Suppressor macrophage treated with lipopolysaccharide for 1 hour (primary cell): ENCODE measurements at regions not wholly inside any gene's neighbourhood (a gene's known extent, or its start where the extent isn't known, plus 50 kb on each side); places are given as distances from the start of the nearest gene placed in this dataset.
A peak's percentile ranks its signal among the peaks of the same experiment; 100 is the strongest.
"Not testable (repeated sequence)": the region's sequence is repeated elsewhere in the genome, so short reads cannot be mapped to it uniquely, and the experiment has no call there.

Experiments used
- DNase-seq, 3 donors: peaks; one replicate each; pipeline ENCODE4 v3.0.0-alpha.2; 2020 to 2022

GRCh38 chr6:81623106-81623759 lies 129.2 kb downstream of the TENT5A start:
- DNase-seq: no peak

DNA sequence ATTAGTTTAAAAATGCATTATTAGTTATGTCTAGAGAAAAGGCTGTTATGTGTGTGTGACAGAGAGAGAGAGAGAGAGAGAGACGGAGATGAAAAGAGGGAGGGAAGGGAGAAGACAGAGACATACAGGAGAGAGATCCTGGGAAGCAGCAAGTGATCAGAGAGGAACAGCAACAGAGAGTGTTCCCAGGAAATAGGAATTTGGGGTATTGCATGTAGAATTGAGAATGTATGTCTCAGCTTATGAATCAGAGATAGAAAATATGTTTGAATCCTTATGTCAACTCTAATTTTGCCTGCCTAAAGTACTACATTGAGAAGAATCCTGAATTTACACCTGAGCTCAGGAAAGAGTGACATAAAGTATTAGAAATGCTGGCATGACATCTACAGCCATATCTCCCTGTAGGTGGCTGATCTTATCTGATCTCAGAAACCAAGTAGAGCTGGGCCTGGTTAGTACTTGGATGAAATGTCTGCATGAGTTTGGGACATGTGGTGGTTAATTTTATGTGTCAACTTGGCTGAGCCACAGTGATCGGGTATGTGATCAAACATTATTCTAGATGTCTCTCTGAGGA lies 130.6 kb downstream of the TENT5A start:
- no peak for DNase-seq

DNA sequence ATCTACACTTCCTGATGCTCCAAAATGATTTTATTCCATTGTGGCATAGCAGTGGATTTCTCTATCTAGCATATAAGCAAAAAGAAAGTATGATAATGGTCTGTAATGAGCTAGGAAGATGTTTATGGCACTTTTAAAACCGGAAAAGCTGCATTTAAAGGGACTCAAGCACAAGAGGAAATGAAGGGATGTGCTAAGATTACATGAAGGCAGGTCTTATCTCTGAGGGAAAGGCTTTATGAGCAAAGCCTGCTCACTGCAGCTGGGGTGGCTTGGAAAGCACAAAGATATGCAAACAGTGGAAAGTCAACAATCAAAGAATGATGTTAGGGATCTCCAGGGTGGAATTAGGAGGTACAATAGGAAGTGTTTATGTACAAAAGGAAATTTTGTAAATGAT lies 138.2 kb downstream of the TENT5A start:
- no peak for DNase-seq

GRCh38 chr6:81613606-81614005 lies 138.9 kb downstream of the TENT5A start:
- peak; percentile 2 to 31 (median 15) for DNase-seq

DNA sequence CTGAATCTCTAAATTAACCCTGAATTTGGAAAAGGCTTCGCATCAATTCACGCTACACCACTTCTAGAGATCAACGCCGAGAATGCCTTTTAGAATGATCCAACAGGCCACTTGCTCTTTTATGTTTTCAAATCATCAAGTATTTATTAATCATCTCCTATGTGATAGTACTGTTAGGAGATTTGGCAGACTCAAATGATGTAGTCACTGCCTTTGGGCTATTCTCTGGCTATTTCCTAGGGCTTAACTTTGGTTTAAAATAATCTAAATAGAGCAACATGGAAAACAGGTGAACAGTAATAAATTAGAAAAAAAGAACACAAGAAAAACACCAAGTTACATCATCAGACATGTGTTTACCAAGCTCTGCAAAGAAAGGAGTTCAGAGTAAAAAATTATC lies 140.3 kb downstream of the TENT5A start:
- DNase-seq: no peak

DNA sequence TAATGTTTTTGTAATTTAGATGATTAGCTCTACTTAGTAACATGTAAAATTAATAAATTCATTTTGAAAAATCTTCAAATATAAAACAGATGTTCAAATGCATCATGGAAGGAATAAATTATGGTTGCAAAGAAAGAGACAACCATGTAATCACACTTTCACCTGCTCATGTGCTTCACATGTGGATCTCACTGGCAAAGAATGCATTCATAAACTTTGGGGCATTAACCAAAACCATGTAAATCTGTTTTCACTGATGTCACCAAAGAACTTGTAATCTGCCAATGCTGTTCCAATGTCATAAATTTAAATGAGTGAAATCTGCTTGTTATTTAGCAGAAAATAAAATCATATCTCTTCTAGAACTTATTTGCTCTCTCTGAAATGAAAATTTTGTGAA lies 142.7 kb downstream of the TENT5A start:
- no peak for DNase-seq

DNA sequence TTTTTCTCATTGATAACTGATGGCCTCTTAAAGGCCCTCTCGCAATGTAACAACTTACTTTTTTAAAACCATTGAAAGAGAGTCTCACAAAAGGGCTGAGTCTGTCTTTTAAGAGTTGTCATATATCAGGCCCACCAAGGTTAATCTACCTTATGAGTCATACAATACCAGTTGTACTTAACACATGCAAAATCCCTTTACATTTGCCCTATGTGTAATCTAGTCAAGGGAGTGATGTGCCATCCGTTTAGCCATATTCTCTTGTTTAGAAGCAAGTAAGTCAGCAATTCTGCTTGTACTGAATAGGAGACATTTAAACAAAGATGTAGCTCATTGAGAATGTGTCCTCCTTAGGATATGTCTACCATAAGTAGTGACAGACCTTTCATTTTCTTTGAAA lies 143.7 kb downstream of the TENT5A start:
- no peak for DNase-seq

DNA sequence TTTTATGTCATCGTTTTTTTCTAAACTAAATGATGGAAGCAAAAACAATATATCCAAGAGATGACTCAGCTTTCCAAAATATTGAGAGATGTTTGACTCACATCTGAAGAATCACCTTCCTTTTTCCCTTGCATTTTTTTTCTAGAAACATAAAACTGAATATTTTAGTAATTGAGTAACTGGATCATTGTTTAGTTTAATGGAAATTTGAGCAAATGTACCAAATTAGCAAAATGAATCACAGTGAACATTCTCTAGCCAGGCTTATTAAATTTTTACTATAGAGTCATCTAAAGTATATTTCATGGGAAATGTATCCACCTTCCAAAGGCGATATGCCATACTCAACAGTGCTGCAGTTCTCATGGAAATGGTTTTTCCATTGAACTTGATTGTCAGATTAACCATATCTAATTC lies 145.5 kb downstream of the TENT5A start:
- DNase-seq: no peak

DNA sequence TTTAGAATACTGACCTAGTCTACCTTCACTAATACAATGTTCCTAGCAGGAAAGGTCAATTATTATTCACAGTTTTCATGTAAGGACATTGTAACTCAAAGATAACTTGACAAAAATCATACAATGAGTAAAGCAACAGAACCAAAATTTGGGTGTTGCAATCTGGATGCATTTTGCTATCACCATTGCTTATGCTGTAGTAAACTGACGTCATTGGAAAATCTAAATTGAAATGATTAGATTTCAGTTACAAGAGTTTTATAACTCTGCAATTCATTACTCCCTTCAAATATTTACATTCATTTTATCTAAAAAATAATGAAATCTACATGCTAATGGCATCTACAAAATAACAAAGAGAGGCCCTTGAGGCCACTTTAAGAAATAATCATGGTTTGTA lies 147.0 kb downstream of the TENT5A start:
- DNase-seq: no peak

- DNase-seq: no peak
These were observed 150.6 kb downstream of the TENT5A start for GRCh38 chr6:81601918-81602317.

- DNase-seq: not testable (repeated sequence)
These were observed 152.0 kb downstream of the TENT5A start for GRCh38 chr6:81600488-81600887.

DNA sequence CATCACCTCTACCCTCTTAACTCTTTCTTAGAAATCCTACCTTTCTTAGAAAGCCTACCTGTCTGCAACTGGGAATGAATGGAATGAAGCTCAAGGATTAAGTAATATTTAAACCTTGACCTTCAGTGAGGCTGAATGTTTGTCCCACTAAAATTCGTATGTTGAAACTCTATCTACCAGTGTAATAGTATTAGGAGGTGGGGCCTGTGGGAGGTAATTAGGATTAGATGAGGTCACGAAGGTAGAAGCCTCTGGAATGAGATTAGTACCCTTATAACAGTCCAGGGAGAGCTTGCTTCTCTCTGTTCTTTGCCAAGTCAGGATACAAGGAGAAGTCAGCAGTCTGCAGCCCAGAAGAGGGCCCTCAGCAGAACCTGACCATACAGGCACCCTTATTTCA lies 158.0 kb downstream of the TENT5A start:
- no peak for DNase-seq

DNA sequence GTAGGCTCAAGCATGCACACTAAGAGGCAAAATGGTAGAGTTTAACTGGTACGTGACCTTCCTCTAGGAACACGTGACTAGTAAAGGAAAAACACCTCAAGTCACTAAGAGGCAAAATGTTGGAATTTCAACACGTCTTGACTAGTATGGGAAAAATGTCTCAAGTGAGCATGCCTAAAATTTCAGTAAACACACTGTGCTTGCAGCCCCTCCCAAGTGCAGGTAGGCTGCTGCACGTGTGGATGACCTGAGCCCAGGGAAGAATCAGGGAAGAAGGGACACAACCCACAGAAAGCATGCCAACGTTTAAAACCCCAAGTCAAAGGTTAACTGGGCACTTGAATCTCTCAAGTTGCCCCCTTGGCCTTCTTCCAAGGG lies 162.2 kb downstream of the TENT5A start:
- DNase-seq: no peak

GRCh38 chr6:81589465-81590313 lies 162.8 kb downstream of the TENT5A start:
- DNase-seq: no peak

DNA sequence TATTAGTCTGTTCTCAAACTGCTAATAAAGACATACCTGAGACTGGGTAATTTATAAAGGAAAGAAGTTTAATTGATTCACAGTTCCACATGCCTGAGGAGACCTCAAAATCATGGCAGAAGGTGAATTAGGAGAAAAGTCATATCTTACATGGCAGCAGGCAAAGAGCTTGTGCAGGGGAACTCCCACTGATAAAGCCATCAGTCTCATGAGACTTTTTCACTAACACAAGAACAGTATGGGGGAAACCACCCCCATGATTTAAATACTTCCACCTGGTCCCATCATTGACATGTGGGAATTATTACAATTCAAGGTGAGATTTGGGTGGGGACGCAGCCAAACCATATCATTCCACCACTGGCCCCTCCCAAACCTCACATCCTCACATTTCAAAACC lies 166.8 kb downstream of the TENT5A start:
- DNase-seq: not testable (repeated sequence)

GRCh38 chr6:81584156-81584555 lies 168.3 kb downstream of the TENT5A start:
- not testable (repeated sequence) for DNase-seq

DNA sequence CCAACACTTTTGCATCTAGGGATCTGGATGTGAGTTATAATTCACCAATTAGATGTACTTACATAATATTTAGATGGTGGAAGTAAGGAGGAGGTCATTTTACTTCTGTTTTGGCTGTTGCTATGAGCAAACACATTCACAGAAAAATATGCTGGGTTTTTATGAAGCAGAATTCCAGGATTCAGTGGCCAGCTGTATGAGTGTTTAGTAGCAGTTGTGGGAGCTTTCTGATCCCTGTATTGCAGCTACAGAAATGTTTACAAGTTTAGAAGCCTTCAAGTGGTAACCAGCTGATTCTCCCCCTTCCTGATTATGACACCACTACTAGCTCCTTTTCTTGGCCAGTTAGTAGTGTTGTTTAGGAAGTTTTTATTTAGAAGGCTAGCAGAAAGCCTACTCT lies 177.0 kb downstream of the TENT5A start:
- no peak for DNase-seq

DNA sequence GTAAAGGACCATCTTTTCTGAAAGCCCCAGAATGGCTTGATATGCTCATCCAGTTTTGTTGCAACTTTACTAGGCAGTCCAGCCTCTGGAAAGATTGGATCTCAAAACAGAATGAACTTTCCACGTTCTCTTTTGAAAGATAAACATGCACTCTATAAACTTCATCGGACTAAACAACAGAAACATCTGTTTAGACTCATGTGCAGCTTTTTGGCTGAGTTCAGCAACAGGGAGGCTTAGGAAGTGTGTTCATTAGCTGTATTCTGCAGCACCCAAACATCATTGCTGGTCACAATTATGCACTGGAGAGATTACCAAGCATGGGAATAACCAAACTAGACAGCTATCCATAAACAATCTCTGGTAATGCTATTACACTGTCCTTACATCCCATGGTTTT lies 180.5 kb downstream of the TENT5A start:
- no peak for DNase-seq

DNA sequence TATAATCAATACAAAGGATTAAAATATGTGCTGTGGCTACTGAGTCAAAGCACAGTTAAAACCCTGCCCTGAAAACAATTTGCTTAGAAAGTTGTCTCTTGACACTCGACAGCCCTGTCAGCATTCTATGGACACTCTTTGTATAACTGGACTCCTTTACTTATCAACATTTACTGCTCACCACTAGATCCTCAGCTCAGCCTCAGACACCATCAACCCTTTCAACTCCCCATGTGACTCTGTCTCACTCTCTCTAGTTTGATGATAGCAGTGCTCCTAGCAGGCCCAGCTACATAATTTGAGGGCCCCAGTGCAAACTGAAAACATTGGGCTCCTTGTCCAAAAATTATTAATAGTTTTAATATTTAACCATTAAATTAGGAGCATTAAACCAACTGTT lies 181.8 kb downstream of the TENT5A start:
- DNase-seq: no peak

DNA sequence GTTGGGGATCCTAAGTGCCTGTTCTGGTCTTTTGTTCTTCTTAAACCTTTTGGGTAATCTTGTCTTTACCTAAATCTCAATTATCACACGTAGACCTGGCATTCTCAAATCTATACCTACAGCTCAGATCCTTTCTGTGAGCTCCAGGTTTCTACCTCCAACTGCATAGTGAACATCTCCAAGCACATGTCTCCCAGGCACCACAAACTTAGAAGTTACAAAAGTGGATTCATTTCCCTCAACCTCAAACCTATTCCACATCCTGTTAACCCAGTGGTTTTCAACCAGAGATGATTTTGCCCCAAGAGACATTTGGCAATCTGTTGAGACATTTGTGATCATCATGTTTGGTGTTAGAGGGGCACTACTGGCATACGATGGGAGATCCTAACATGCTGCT lies 183.5 kb downstream of the TENT5A start:
- DNase-seq: no peak

DNA sequence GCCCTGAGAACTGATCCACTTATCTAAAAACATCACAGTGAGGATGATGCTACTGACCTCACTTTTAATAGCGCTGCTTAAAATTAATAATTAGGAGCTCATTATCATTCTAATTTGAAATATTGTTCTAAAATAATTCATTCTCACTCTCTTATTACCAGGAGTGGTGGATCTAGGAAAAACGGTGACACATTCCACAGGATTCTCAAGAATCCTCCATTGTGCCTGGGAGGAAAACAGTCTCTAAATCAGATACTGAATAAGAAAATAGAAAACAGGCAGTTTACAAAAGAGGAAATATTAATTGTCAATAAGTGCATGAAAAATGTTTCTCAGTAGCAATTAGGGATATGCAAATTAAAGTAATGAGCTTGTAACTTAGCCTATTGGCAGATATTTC lies 187.4 kb downstream of the TENT5A start:
- DNase-seq: no peak

- DNase-seq: no peak
These were observed 187.9 kb downstream of the TENT5A start for GRCh38 chr6:81564470-81565068.

- no peak for DNase-seq
These were observed 190.3 kb downstream of the TENT5A start for GRCh38 chr6:81562169-81562568.

DNA sequence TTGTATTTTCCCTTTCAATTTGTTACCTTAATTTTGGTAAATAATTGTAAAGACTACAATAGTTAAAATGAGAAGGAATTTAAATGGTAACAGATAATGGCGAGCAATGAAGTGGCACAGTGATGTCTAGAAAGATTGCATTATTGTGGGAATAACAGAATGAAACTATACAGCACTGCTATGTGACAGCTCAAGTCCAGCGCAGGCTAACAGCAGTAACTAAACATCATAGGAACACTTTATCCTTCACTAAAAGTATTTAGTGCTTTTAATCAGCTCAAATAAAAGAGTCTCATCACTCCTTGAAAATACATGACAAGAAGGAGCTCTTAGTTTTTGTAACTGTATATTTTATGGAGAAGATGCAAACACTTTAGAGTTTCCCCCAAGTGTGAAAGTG lies 190.8 kb downstream of the TENT5A start:
- DNase-seq: no peak
